ENCODE measurements at regions not wholly inside any gene's neighbourhood (a gene's known extent, or its start where the extent isn't known, plus 50 kb on each side); places are given as distances from the start of the nearest gene placed in this dataset.

DNA sequence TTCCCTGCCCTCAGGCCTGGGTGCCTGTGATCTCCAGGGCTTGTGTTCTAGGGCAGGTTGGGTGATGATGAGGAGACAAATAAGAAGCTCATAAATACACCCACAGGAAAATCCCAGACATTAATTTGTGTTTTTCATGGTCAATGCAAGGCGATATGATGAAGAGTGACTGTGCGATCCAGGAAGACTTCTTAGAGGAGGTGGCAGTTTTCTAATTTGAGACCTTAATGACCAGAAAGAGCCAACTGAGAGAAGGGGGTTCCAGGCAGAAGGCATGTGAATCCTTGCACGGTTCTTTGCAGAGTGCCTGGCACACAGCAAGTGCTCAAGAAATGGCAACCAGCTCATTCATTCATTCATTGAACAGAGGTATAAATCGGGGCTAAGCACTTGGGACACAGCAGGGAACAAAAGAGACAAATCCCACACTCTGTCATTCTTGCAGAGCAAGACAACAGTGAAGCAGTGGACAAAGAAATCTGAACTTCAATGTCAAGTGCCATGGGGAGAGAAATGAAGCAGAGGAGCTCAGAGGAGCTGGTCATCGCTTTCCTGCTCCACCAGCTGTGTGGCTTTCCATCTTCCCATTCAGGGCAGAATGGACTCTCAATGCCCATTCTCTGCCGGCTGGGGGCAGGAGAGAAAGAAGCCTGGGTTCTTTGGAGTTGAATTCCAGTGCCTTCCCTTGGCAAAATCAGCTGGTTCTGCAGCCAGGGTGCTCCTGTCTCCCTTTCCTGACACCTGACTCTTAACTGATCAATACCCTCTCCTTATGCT lies 128.3 kb downstream of the AACS start:
- no peak overlapping the region for H3K4me3 ChIP-seq (ENCODE audit: low read depth, low read length)
- ChIA-PET CTCF (no interaction called here), POLR2A (no interaction called here)
- DNase-seq (ENCODE audit: low read depth, low spot score), result no peak
- H3K27ac ChIP-seq (ENCODE audit: low read depth, low read length), result no peak overlapping the region
- H3K9me3 ChIP-seq (ENCODE audit: control insufficient read depth, insufficient read depth, low read length), result no peaks in the 10 kb centered on the region
- TF ChIP-seq, protein P1, sequence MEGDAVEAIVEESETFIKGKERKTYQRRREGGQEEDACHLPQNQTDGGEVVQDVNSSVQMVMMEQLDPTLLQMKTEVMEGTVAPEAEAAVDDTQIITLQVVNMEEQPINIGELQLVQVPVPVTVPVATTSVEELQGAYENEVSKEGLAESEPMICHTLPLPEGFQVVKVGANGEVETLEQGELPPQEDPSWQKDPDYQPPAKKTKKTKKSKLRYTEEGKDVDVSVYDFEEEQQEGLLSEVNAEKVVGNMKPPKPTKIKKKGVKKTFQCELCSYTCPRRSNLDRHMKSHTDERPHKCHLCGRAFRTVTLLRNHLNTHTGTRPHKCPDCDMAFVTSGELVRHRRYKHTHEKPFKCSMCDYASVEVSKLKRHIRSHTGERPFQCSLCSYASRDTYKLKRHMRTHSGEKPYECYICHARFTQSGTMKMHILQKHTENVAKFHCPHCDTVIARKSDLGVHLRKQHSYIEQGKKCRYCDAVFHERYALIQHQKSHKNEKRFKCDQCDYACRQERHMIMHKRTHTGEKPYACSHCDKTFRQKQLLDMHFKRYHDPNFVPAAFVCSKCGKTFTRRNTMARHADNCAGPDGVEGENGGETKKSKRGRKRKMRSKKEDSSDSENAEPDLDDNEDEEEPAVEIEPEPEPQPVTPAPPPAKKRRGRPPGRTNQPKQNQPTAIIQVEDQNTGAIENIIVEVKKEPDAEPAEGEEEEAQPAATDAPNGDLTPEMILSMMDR (IDR thresholded peaks at IDR 0.05; ENCODE audit: low read depth, low read length), result no peak
- peaks cover 17% of the 10 kb centered on the region for H3K27me3 ChIP-seq (ENCODE audit: control insufficient read depth, insufficient read depth, low read length)

DNA sequence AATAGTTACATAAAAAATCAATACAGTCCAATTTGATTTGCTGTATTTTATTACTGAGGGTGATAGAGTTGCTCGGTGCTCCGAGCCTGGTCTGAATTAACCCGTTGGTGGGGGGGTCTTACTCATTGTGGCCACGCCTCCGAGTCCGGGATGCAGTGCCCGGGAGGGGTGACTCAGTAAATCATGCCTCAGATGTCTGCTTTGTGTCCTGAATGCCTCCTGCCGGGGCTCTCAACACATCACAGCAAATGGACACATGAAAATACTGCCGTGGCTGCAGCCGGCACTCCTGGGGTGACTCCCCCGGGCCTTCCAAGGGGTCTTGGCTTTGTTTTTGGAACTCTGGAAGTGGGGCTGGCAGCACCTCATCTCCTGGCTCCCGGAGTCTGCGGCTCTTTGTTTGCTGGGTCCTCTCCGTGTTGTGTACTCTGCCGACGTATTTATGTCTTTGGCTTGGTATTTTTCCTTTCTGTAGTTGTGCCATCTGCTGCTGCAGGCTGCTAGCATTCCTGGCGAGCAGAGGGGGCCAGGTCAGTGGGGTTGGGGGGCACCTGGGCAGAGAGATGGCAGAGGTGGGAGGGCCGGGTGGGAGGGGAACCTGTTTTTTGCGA lies 129.0 kb downstream of the AACS start:
- TF ChIP-seq, protein P1 (IDR thresholded peaks at IDR 0.05; ENCODE audit: low read depth, low read length), result no peak
- ChIA-PET CTCF (no interaction called here), POLR2A (no interaction called here)
- Histone ChIP-seq H3K4me3 (ENCODE audit: low read depth, low read length) (no peak overlapping the region), H3K9me3 (ENCODE audit: control insufficient read depth, insufficient read depth, low read length) (no peaks in the 10 kb centered on the region), H3K27ac (ENCODE audit: low read depth, low read length) (no peak overlapping the region), H3K27me3 (ENCODE audit: control insufficient read depth, insufficient read depth, low read length) (peaks cover 9% of the 10 kb centered on the region)
- DNase-seq (ENCODE audit: low read depth, low spot score), result no peak

DNA sequence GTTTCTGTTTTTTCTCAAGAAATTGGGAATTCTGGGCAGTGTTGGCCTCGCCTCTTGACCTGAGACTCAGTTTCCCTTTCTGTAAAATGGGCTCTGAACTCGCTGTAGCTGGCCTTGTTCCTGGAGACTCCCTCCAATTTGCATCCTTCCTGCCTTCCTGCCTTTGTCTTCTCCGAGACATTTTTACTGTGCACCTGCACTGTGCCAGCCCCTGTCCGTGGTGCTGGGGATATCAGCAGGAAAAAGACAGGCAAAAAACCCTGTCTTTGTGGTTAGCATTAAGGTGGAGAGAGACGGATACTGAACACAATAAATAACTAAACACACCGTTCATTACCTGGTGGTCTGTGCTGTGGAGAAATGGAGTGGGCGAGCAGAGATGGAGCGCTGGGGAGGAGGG lies 129.8 kb downstream of the AACS start:
- Histone ChIP-seq H3K27ac (ENCODE audit: low read depth, low read length) (no peak overlapping the region), H3K9me3 (ENCODE audit: control insufficient read depth, insufficient read depth, low read length) (no peaks in the 10 kb centered on the region), H3K4me3 (ENCODE audit: low read depth, low read length) (no peak overlapping the region), H3K27me3 (ENCODE audit: control insufficient read depth, insufficient read depth, low read length) (peaks cover 2% of the 10 kb centered on the region)
- no peak for DNase-seq (ENCODE audit: low read depth, low spot score)
- ChIA-PET CTCF (no interaction called here), POLR2A (no interaction called here)
- TF ChIP-seq, protein P1 (IDR thresholded peaks at IDR 0.05; ENCODE audit: low read depth, low read length), result no peak

DNA sequence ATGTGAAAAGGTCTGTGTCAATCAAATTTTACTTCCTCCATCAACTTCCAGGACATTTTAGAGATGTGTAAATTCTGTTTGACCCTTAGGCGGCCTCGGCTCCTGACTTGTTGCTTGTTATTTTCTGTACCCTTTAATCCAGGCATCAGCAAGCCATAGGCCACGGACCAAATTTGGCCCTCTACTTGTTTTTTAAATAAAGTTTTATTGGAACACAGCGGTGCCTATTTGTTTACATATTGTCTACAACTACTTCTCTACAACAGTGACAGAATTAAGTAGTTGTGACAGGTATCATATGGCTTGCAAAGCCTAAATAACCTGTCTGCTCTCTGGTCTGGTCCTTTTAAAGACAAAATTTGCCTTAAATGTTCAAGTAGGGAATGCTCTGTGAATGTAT lies 132.1 kb downstream of the AACS start:
- TF ChIP-seq, protein P1 (IDR thresholded peaks at IDR 0.05; ENCODE audit: low read depth, low read length), result no peak
- no peaks in the 10 kb centered on the region for H3K9me3 ChIP-seq (ENCODE audit: control insufficient read depth, insufficient read depth, low read length)
- no peak overlapping the region for H3K4me3 ChIP-seq (ENCODE audit: low read depth, low read length)
- POLR2A ChIA-PET, result no interaction called here
- CTCF ChIA-PET, result no interaction called here
- no peak for DNase-seq (ENCODE audit: low read depth, low spot score)
- H3K27ac ChIP-seq (ENCODE audit: low read depth, low read length), result no peak overlapping the region
- H3K27me3 ChIP-seq (ENCODE audit: control insufficient read depth, insufficient read depth, low read length), result peaks cover 2% of the 10 kb centered on the region

DNA sequence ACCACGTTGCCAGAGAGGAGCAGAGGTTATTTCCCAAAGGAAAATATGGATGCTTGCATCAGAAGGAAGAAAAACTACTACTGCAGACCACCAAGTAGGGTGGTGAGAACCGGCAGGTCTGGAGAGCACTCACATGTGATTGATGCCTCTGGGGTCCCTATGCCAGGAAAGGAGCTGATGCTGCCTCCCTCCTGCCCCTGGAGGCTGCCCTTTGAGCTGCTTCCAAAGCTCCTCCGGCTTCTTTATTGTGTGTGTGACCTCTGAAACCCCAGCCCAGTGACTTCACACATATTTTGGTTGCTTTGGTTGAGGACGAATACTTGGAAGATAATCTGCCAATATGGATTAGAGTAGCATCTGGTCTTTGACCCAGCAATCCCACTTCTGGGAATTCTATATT lies 133.4 kb downstream of the AACS start:
- Histone ChIP-seq H3K27me3 (ENCODE audit: control insufficient read depth, insufficient read depth, low read length) (peaks cover 2% of the 10 kb centered on the region), H3K4me3 (ENCODE audit: low read depth, low read length) (no peak overlapping the region), H3K27ac (ENCODE audit: low read depth, low read length) (no peak overlapping the region), H3K9me3 (ENCODE audit: control insufficient read depth, insufficient read depth, low read length) (no peaks in the 10 kb centered on the region)
- TF ChIP-seq, protein P1 (IDR thresholded peaks at IDR 0.05; ENCODE audit: low read depth, low read length), result no peak
- ChIA-PET CTCF (no interaction called here), POLR2A (no interaction called here)
- no peak for DNase-seq (ENCODE audit: low read depth, low spot score)
